ENCODE measurements at regions not wholly inside any gene's neighbourhood (a gene's known extent, or its start where the extent isn't known, plus 50 kb on each side); places are given as distances from the start of the nearest gene placed in this dataset.

DNA sequence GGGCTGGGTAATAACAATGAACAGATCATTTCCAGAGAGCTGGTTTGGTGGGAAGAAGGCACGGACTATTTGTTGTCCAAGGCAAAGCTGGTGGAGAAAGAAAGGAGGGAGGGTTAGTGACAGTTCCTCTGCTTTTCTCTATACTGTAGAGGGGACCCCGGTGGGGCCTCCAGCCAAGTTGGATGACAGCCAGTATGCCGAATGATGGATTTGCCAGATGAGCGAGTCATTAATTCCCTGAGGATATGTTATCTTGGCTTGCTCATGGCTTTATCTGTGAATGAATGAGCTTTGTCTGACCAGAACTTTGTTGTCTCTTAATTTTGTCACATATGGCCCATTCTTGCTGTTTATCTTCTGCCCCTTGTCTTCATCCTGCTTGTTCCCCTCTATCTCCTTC, 158.6 kb upstream of the GLRA1 start:
- Histone ChIP-seq H3K4me1 (no peaks in the 10 kb centered on the region), H3K36me3 (no peaks in the 10 kb centered on the region), H3K27ac (no peak overlapping the region), H3K4me3 (no peak overlapping the region), H3K27me3 (no peaks in the 10 kb centered on the region), H3K9me3 (no peaks in the 10 kb centered on the region)
- TF ChIP-seq, protein P1, sequence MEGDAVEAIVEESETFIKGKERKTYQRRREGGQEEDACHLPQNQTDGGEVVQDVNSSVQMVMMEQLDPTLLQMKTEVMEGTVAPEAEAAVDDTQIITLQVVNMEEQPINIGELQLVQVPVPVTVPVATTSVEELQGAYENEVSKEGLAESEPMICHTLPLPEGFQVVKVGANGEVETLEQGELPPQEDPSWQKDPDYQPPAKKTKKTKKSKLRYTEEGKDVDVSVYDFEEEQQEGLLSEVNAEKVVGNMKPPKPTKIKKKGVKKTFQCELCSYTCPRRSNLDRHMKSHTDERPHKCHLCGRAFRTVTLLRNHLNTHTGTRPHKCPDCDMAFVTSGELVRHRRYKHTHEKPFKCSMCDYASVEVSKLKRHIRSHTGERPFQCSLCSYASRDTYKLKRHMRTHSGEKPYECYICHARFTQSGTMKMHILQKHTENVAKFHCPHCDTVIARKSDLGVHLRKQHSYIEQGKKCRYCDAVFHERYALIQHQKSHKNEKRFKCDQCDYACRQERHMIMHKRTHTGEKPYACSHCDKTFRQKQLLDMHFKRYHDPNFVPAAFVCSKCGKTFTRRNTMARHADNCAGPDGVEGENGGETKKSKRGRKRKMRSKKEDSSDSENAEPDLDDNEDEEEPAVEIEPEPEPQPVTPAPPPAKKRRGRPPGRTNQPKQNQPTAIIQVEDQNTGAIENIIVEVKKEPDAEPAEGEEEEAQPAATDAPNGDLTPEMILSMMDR (IDR thresholded peaks at IDR 0.05): no peak
- TF ChIP-seq POLR2A (IDR thresholded peaks at IDR 0.05): no peak
- intact Hi-C loops (cut with DNase I): no loop called here
- DNase-seq: no peak
- WGBS, 2 donors: 42 to 44% methylated on average over 4 of the region's 4 CpGs

DNA sequence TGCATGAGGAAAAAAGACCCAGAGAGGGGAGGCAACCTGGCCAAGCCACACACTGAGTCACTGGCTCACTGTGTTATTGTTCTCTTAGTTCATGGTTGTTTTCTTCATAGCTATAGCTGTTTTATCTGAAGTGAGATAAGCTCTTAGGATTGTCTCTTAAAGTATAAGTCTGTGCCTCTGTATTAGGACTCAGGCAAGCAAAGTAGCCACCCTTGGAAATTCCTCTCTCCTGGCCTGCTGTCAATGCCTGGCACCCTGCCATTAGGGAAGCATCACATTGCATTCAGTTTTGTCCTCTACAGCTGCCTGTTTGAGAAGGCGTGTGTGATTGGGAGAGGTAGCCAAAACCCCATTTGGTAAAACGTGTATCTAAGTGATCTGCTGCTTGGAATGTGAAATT, 147.4 kb upstream of the GLRA1 start:
- TF ChIP-seq POLR2A (IDR thresholded peaks at IDR 0.05): no peak
- TF ChIP-seq, protein P1 (IDR thresholded peaks at IDR 0.05): no peak
- intact Hi-C loops (cut with DNase I): no loop called here
- no peak overlapping the region for H3K27ac ChIP-seq
- 30% methylated on average over 2 of the region's 2 CpGs for WGBS, 2 donors
- H3K9me3 ChIP-seq: no peaks in the 10 kb centered on the region
- no peak for DNase-seq
- H3K36me3 ChIP-seq: no peaks in the 10 kb centered on the region
- H3K4me3 ChIP-seq: no peak overlapping the region
- no peaks in the 10 kb centered on the region for H3K27me3 ChIP-seq
- no peaks in the 10 kb centered on the region for H3K4me1 ChIP-seq

DNA sequence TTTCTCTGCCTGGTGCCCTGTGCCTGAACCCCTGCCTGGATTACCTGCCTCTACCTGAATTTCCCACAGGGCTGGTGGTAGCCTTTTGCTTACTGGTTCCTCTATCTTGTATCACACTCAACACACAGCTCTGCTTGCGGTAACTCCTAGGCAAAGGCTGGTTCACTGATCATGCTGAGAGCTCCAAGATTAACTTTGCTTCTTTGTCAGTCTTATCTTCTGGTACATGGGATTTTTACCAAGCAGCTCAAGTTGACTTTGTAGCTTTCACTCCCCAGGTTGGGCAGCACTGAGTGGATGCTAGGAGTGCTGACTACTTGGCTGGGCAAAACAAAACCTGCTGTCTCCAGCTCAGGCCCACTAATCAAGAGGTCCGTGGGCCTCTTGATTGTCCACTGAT, 145.9 kb upstream of the GLRA1 start:
- WGBS, 2 donors: 80 to 83% methylated on average over 2 of the region's 2 CpGs
- TF ChIP-seq POLR2A (IDR thresholded peaks at IDR 0.05): no peak
- TF ChIP-seq, protein P1 (IDR thresholded peaks at IDR 0.05): no peak

DNA sequence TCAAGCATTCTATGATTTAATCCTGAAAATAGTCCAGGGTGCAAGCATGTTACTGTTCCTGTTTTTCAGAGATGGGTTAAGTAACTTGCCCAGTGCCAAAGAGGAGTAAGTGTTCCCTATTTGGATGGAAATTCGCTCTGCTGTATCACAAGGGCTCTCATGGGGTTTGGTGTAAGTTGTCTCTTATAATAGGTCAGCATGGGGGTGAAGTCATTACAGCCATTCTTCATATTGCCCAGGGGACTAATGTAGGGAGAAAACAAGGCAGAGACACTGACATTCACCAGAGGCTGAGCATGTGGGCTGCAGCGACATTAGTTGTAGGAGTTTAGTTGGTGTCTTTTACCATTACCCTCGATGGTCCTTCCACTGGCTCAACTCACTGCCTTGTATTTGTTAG, 142.1 kb upstream of the GLRA1 start:
- TF ChIP-seq, protein P1 (IDR thresholded peaks at IDR 0.05): no peak
- no peak for TF ChIP-seq POLR2A (IDR thresholded peaks at IDR 0.05)
- intact Hi-C loops (cut with DNase I): no loop called here
- 54 to 60% methylated on average over 3 of the region's 3 CpGs for WGBS, 2 donors
- Histone ChIP-seq H3K9me3 (no peaks in the 10 kb centered on the region), H3K4me1 (no peaks in the 10 kb centered on the region), H3K27me3 (no peaks in the 10 kb centered on the region), H3K36me3 (no peaks in the 10 kb centered on the region), H3K4me3 (no peak overlapping the region), H3K27ac (no peak overlapping the region)
- no peak for DNase-seq

More for the DNA sequence above, 145.9 kb upstream of the GLRA1 start:
- H3K27ac ChIP-seq: no peak overlapping the region
- H3K36me3 ChIP-seq: no peaks in the 10 kb centered on the region
- H3K9me3 ChIP-seq: no peaks in the 10 kb centered on the region
- H3K4me1 ChIP-seq: no peaks in the 10 kb centered on the region
- intact Hi-C loops (cut with DNase I): no loop called here
- H3K27me3 ChIP-seq: no peaks in the 10 kb centered on the region
- DNase-seq: no peak
- H3K4me3 ChIP-seq: no peak overlapping the region

DNA sequence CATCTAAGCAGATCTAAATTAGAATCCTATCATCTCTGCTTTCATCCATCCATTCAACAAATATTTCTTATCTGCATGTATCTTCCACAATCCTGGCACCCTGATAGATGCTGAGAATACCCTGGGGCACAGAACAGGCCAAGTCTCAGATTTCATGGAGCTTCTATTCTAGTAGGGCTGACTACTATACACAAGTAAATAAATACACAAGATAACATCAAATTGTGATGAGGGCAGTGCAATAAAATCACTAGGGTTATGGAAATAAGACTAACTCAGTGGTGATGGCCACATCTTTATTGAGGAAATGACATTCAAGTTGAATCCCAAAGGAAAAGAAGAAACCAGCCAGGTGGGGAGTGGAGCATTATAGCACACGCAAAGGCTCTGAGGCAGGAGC, 138.4 kb upstream of the GLRA1 start:
- intact Hi-C loops (cut with DNase I): no loop called here
- 73 to 100% methylated on average over 1 of the region's 1 CpG for WGBS, 2 donors

More for the DNA sequence above, 138.4 kb upstream of the GLRA1 start:
- no peaks in the 10 kb centered on the region for H3K27me3 ChIP-seq
- DNase-seq: no peak
- H3K27ac ChIP-seq: no peak overlapping the region
- H3K4me1 ChIP-seq: no peaks in the 10 kb centered on the region
- no peak overlapping the region for H3K4me3 ChIP-seq
- no peak for TF ChIP-seq POLR2A (IDR thresholded peaks at IDR 0.05)
- TF ChIP-seq, protein P1 (IDR thresholded peaks at IDR 0.05): no peak
- no peaks in the 10 kb centered on the region for H3K36me3 ChIP-seq
- no peaks in the 10 kb centered on the region for H3K9me3 ChIP-seq

All from esophagus squamous epithelium (tissue), 5 donors.